Adipocyte (in vitro differentiated cells): ENCODE measurements at regions not wholly inside any gene's neighbourhood (a gene's known extent, or its start where the extent isn't known, plus 50 kb on each side); places are given as distances from the start of the nearest gene placed in this dataset.

Experiments
- DNase-seq: peaks from one replicate; pipeline ENCODE4 v3.0.0-alpha.2; 2015; ENCODE audit warnings: low read depth
- H3K27me3 ChIP-seq: replicated peaks from 2 replicates; pipeline ENCODE4 v1.7.0; 2013; ENCODE audit warnings: mild to moderate bottlenecking, low read length, moderate library complexity; ENCODE audit not compliant: control insufficient read depth, insufficient read depth
- H3K36me3 ChIP-seq: 2 replicates; pipeline ENCODE4 v1.7.0; 2013; ENCODE audit warnings: low read length, mild to moderate bottlenecking, moderate library complexity; ENCODE audit not compliant: control insufficient read depth, insufficient read depth, severe bottlenecking
- H3K4me1 ChIP-seq: 2 replicates; pipeline ENCODE4 v1.7.0; 2013; ENCODE audit warnings: mild to moderate bottlenecking, low read length, moderate library complexity; ENCODE audit not compliant: control insufficient read depth, insufficient read depth
- H3K4me3 ChIP-seq: 2 replicates; pipeline ENCODE4 v1.7.0; 2013; ENCODE audit warnings: mild to moderate bottlenecking, low read length, moderate library complexity
- H3K9ac ChIP-seq: 2 replicates; pipeline ENCODE4 v1.7.0; 2013; ENCODE audit warnings: mild to moderate bottlenecking, low read length, moderate library complexity
- H3K9me3 ChIP-seq: 2 replicates; pipeline ENCODE4 v1.7.0; 2013; ENCODE audit warnings: mild to moderate bottlenecking, low read length, moderate library complexity; ENCODE audit not compliant: control insufficient read depth

DNA sequence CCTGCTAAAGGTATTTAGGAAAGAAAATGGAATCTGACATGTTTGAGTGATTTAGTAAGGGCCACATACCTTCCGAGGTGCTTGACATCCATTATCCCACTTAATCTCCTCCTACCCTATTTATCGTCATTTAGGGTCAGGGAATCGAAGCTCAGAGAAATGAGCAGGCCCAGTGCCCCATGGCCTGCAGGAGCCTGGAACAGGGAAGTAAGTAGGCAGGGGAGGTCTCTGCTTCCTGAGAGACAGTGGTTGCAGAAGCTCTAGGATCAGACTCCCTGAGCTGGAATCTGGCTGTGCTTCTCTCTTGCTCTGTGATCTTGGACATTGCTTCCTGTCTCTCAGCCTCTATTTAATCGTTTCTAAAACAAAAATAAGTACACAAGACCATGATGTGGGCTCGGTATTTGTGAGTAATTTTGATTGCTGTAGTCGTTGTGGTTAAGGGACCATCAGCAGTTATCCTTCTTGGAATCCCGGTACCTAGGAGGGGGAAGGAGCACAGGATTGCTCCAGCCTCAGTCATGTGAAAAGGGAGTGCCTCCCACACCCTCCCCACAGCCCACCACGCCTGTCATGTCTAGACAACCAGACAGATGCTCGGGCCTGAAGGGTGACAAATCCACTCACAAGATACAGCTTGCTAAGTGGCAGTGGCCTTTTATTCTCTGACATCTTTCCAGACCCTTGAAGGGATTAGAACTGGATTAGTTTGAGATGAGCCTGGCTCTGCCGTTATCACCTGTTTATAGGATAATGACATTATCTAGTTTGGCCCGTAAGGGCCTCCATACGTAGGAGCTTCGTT is 169.2 kb upstream of the TSHZ3 start:
- Histone ChIP-seq H3K4me1 (no peaks in the 10 kb centered on the region), H3K9ac (no peak overlapping the region), H3K27me3 (peaks cover 15% of the 10 kb centered on the region), H3K9me3 (peaks cover 9% of the 10 kb centered on the region), H3K36me3 (no peaks in the 10 kb centered on the region), H3K4me3 (no peak overlapping the region)
- no peak for DNase-seq

DNA sequence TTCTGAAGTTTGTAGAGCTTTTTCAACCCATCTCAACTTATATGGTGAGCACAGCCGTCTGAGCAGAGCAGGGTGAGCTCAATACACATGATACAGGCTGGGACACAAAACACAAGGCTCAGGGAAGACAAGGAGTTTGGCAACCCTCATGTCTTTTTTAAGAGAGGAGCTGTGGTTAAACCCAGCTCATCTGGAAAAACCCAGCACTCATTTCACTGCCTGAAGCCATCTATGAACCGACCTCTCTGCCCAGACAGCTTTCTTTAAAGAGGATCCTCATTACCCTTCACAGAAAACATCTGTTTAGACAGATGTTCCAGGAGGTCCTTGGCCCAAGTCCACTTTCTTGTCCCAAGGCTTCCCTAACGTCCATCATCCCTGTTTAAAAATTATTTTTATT is 170.0 kb upstream of the TSHZ3 start:
- Histone ChIP-seq H3K27me3 (peaks cover 10% of the 10 kb centered on the region), H3K4me3 (no peak overlapping the region), H3K9ac (no peak overlapping the region), H3K36me3 (no peaks in the 10 kb centered on the region), H3K4me1 (no peaks in the 10 kb centered on the region), H3K9me3 (peaks cover 9% of the 10 kb centered on the region)
- DNase-seq: no peak

DNA sequence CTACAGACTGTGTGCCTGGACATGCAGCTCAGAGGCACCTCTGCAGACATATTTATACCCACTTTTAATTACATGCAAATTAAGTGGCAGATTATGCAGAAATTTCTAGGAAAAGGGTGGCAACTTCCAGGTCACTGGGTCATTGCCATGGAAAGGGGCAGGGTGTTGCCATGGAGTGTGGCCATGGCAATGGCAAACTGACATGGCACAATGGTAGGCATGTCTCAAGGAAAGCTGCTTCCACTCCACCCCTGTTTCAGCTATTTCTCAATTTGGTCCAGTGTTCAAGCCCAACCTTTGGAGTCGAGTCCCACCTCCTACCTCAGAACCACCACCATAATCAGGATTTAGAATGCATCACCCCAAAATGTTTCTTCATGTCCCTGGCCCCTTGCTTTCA is 170.7 kb upstream of the TSHZ3 start:
- no peaks in the 10 kb centered on the region for H3K36me3 ChIP-seq

DNA sequence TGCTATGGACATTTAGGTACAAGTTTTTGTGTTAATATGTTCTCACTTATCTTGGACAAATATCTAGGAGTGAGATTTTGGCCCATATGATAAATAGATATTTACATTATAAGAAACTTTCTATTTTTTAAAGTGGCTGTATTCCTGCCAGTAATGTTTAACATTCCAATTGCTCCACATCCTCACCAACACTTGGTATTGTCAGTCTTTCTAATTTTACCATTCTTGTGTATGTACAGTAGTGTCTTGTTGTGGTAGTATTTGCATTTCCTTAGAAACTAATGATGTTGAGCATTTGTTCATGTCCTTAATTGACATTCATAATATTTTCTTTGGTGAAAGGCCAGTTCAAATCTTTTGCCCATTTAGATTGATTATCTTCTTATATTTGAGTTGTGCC is 171.4 kb upstream of the TSHZ3 start:
- Histone ChIP-seq H3K9me3 (peaks cover 19% of the 10 kb centered on the region), H3K4me3 (no peak overlapping the region), H3K9ac (no peak overlapping the region), H3K4me1 (no peaks in the 10 kb centered on the region), H3K27me3 (peaks cover 2% of the 10 kb centered on the region), H3K36me3 (no peaks in the 10 kb centered on the region)
- no peak for DNase-seq

More for the DNA sequence above, 170.7 kb upstream of the TSHZ3 start:
- Histone ChIP-seq H3K9me3 (peaks cover 13% of the 10 kb centered on the region), H3K27me3 (peaks cover 7% of the 10 kb centered on the region), H3K4me3 (no peak overlapping the region), H3K4me1 (no peaks in the 10 kb centered on the region), H3K9ac (no peak overlapping the region)
- DNase-seq: no peak

DNA sequence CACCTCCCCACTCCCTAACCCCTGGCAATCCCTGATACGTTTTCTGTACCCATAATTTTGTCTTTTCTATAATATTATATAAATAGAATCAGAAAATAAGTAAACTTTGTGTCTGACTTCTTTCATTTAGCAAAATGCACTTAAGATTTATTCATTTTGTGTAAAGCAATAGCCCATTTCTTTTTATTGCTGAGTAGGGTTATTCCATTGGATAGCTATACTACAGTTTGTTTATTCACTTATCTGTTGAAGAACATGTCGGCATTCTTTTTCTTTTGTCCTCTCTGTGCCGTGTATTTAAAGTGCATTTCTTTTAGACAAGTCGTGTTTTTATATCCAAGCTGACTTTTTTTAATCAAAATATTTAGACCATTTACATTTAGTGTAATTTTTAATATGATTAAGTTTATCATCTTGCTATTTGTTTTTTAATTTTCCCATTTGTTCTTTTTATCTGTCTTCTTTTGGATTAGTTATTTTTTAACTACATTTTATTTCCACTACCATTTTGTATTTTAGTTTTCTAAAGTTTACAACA is 176.4 kb upstream of the TSHZ3 start:
- peak overlapping the region; percentile 17 for H3K4me3 ChIP-seq
- no peaks in the 10 kb centered on the region for H3K4me1 ChIP-seq
- peaks cover 2% of the 10 kb centered on the region for H3K27me3 ChIP-seq
- H3K36me3 ChIP-seq: no peaks in the 10 kb centered on the region
- no peak overlapping the region for H3K9ac ChIP-seq
- H3K9me3 ChIP-seq: peaks cover 36% of the 10 kb centered on the region
- no peak for DNase-seq

DNA sequence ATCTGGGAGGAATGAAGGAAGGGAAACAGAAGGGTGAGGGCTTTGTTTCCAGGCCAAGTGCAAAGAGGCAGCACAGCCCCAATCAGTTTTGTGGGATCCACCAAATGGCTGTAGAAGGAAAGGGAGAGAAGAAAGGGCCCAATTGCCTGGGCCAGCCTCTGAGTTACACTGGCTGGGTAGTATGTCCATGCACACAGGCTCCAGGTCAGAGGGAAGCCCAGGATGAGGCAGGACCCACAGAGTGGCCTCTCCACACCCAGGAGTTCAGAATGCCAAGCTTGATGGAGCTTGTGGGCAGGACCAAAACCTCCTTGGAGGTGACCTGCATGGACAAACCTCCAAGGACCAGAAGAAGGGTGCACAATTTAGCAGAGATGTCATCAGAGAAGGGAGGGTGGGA is 178.2 kb upstream of the TSHZ3 start:
- no peak for DNase-seq

DNA sequence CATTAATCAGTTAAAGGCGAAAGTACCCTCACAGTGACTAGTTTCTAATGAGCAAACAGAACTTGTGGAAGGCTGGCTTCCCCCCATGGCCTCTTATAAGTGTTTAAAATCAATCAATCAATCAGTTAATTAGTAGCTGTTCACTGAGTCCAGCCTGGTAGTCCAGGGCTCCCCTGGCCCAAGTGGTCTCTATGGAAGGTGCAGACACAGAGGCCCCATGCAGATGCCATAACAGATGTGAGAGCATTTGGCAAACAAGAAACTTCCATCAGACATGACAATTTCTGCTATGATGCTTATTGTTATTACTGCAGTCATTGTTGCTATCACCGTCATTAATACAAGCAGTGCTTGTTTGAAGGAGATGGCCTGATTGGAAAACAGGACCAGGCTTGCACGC is 179.0 kb upstream of the TSHZ3 start:
- Histone ChIP-seq H3K36me3 (no peaks in the 10 kb centered on the region), H3K9ac (no peak overlapping the region), H3K4me1 (peaks cover 1% of the 10 kb centered on the region), H3K27me3 (peaks cover 2% of the 10 kb centered on the region), H3K4me3 (no peak overlapping the region), H3K9me3 (peaks cover 32% of the 10 kb centered on the region)
- no peak for DNase-seq

More for the DNA sequence above, 178.2 kb upstream of the TSHZ3 start:
- H3K4me3 ChIP-seq: no peak overlapping the region
- no peaks in the 10 kb centered on the region for H3K36me3 ChIP-seq
- peaks cover 2% of the 10 kb centered on the region for H3K27me3 ChIP-seq
- H3K4me1 ChIP-seq: no peaks in the 10 kb centered on the region
- peaks cover 32% of the 10 kb centered on the region for H3K9me3 ChIP-seq
- H3K9ac ChIP-seq: no peak overlapping the region

DNA sequence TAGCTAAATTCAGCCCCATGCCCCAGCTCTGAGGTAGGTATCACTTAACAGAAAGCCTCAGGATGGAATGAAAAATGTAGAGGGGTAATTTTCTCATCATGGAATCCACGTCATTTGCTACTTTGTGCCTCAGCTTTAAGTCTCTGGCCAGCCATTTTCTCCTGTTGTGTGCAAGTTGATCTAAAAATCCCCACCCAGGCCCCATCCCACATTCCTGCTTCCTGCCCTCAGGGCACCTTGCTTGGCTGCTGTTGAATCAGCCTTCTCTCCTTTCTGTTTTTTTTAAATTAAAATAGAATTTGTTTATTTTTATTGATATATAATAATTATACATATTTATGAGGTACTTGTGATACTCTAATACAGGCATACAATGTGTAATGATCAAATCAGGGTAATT is 179.9 kb upstream of the TSHZ3 start:
- Histone ChIP-seq H3K4me1 (peaks cover 3% of the 10 kb centered on the region), H3K9ac (no peak overlapping the region), H3K9me3 (peaks cover 32% of the 10 kb centered on the region), H3K27me3 (peaks cover 2% of the 10 kb centered on the region), H3K4me3 (no peak overlapping the region), H3K36me3 (no peaks in the 10 kb centered on the region)
- no peak for DNase-seq

DNA sequence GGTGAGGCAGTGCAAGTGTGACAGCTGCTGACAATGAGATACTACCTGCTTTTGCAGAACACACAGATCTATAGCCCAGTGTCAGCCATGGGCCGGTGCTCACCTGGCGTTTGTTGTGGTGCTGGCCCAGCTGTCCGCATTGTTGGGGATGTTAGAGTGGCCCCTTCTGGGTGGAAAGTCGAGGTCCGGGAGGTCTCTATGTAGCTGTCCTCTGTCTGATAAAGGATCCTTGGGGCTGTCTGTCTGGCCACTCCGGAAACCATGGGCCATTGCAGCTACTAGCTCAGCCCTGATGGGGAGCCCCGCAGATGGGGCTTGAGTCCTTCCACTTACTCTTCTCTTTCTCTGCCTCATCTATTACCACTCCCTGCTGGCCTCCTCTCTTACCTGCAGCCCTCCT is 181.5 kb upstream of the TSHZ3 start:
- H3K27me3 ChIP-seq: peaks cover 2% of the 10 kb centered on the region
- no peak for DNase-seq
- peaks cover 3% of the 10 kb centered on the region for H3K4me1 ChIP-seq
- no peak overlapping the region for H3K4me3 ChIP-seq
- peaks cover 21% of the 10 kb centered on the region for H3K9me3 ChIP-seq
- H3K36me3 ChIP-seq: no peaks in the 10 kb centered on the region
- H3K9ac ChIP-seq: no peak overlapping the region

DNA sequence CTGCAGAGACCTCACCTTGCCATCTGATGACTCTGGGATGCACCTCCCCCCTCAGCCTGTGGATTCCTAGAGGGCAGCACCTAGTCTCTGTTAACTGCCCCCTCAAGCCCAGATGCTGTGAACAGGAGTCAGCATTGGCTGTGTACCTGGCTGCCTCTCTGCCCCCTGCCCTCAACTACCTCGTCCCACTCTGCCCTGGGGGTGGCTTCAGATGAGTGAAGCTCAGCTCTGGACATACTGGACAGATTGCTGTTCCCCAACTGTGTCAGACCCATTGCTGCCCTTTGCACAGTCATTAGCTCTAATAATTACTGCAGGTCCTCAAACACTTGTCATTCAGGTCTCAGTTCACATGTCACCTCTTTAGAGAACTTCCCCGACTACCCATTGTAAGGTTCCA is 182.1 kb upstream of the TSHZ3 start:
- H3K36me3 ChIP-seq: no peaks in the 10 kb centered on the region
- peaks cover 15% of the 10 kb centered on the region for H3K9me3 ChIP-seq
- H3K9ac ChIP-seq: no peak overlapping the region
- peaks cover 2% of the 10 kb centered on the region for H3K27me3 ChIP-seq
- H3K4me3 ChIP-seq: no peak overlapping the region
- DNase-seq: no peak
- peaks cover 3% of the 10 kb centered on the region for H3K4me1 ChIP-seq

DNA sequence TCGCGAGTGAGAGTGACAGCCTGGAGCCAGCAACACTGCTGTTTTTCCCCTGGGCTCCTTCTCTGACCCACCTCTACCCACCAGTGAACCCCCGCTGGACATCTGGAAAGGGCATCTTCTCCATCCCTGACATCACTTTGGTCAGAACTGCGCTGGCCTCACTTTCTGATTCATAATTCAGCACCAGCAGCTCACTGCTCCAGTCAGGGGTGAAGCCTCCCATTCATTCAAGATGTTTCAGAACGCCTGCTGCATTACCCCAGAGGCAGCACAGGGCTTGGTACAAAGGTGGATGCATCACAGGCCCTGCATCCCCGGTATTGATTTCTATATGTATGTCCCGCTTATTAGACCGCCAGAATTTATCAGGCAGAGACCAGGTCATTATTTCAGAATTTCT is 182.8 kb upstream of the TSHZ3 start:
- H3K4me3 ChIP-seq: no peak overlapping the region
- no peak for DNase-seq
- H3K4me1 ChIP-seq: peaks cover 3% of the 10 kb centered on the region
- no peak overlapping the region for H3K9ac ChIP-seq
- H3K9me3 ChIP-seq: peaks cover 10% of the 10 kb centered on the region
- H3K36me3 ChIP-seq: no peaks in the 10 kb centered on the region
- peaks cover 2% of the 10 kb centered on the region for H3K27me3 ChIP-seq
